H1 (cell line): ENCODE measurements at regions not wholly inside any gene's neighbourhood (a gene's known extent, or its start where the extent isn't known, plus 50 kb on each side); places are given as distances from the start of the nearest gene placed in this dataset.

Experiments used
- CTCF ChIA-PET: fragments of 300-600 bp; sonication (Branson Sonifier 250); formaldehyde crosslinking; loops from one replicate; lab custom pipeline; 2021; ENCODE audit not compliant: partially characterized antibody; lab: Charles Lee
- POLR2A ChIA-PET: fragments of 300-600 bp; sonication (Branson Sonifier 250); formaldehyde crosslinking; loops from one replicate; lab custom pipeline; 2021; ENCODE audit warnings: inconsistent platforms; ENCODE audit not compliant: partially characterized antibody; lab: Charles Lee
- DNase-seq, 2 experiments: peaks; one replicate each; pipeline versions ENCODE4 v3.0.0 to v3.0.0-alpha.2; 2010 to 2022; ENCODE audit warnings: low spot score in 2 of 2, low read depth in 1 of 2, mixed read lengths in 1 of 2
- FAIRE-seq: peaks from 2 replicates; lab custom pipeline; 2011; peaks lifted over from hg19 to GRCh38; lab: Jason Lieb, UNC
- H2AFZ ChIP-seq: 2 replicates; pipeline ENCODE4 v1.8.1; 2012; ENCODE audit warnings: low read length, inconsistent platforms
- H2AK5ac ChIP-seq: 2 replicates; pipeline ENCODE4 v1.6.1; 2013; ENCODE audit warnings: low read depth, low read length
- H2BK120ac ChIP-seq: replicated peaks from 2 replicates; pipeline ENCODE3; 2013; ENCODE audit warnings: low read depth, low read length, inconsistent platforms
- H2BK12ac ChIP-seq: 2 replicates; pipeline ENCODE4 v1.6.1; 2013; ENCODE audit warnings: low read depth, low read length
- H2BK15ac ChIP-seq: 2 replicates; pipeline ENCODE4 v1.6.1; 2013; ENCODE audit warnings: low read length
- H2BK20ac ChIP-seq: 2 replicates; pipeline ENCODE4 v1.6.1; 2013; ENCODE audit warnings: low read length
- H2BK5ac ChIP-seq: 2 replicates; pipeline ENCODE4 v1.6.1; 2013; ENCODE audit warnings: low read depth, low read length
- H3K14ac ChIP-seq: 2 replicates; pipeline ENCODE4 v1.6.1; 2013; ENCODE audit warnings: inconsistent platforms; ENCODE audit not compliant: insufficient read length
- H3K18ac ChIP-seq: 2 replicates; pipeline ENCODE4 v1.6.1; 2013; ENCODE audit warnings: low read length; ENCODE audit errors: extremely low read depth
- H3K23ac ChIP-seq: 2 replicates; pipeline ENCODE4 v1.6.1; 2013; ENCODE audit warnings: inconsistent platforms; ENCODE audit not compliant: insufficient read length
- H3K23me2 ChIP-seq: 2 replicates; pipeline ENCODE4 v1.6.1; 2013; ENCODE audit warnings: low read depth, low read length
- H3K27ac ChIP-seq: 2 replicates; pipeline ENCODE4 v1.6.1; 2011; ENCODE audit warnings: low read depth, low read length, inconsistent platforms
- H3K27me3 ChIP-seq, 4 experiments: replicated peaks in 1 of 4; 1 replicate in 1 of 4; 2 replicates in 3 of 4; pipeline versions ENCODE4 v1.6.1 to v1.8.1; 2011 to 2013; ENCODE audit warnings: low read length in 3 of 4, mild to moderate bottlenecking in 3 of 4, inconsistent platforms in 2 of 4, mixed read lengths in 2 of 4, moderate library complexity in 1 of 4; ENCODE audit not compliant: control insufficient read depth in 3 of 4, insufficient read depth in 3 of 4; ENCODE audit errors: extremely low read depth in 1 of 4
- H3K36me3 ChIP-seq, 4 experiments: 2 replicates each; pipeline versions ENCODE4 v1.6.1 to v1.8.1; 2011 to 2013; ENCODE audit warnings: mild to moderate bottlenecking in 4 of 4, low read length in 3 of 4, moderate library complexity in 2 of 4, control low read depth in 1 of 4, inconsistent platforms in 1 of 4; ENCODE audit not compliant: insufficient read depth in 4 of 4, control insufficient read depth in 2 of 4
- H3K4ac ChIP-seq: replicated peaks from 2 replicates; pipeline ENCODE3; 2013; ENCODE audit warnings: low read length, low read depth, mixed read lengths, inconsistent platforms; ENCODE audit not compliant: insufficient read length
- H3K4me1 ChIP-seq, 4 experiments: replicated peaks in 1 of 4; 1 replicate in 1 of 4; 2 replicates in 3 of 4; pipeline versions ENCODE4 v1.6.1 to v1.8.1; 2011 to 2013; ENCODE audit warnings: low read length in 3 of 4, inconsistent platforms in 2 of 4, mixed read lengths in 1 of 4; ENCODE audit not compliant: insufficient read depth in 4 of 4, control insufficient read depth in 3 of 4
- H3K4me2 ChIP-seq, 2 experiments: 2 replicates each; pipeline versions ENCODE4 v1.6.1 to v1.8.1; 2011 to 2013; ENCODE audit warnings: low read depth in 2 of 2, low read length in 2 of 2, control low read depth in 1 of 2, inconsistent platforms in 1 of 2, mild to moderate bottlenecking in 1 of 2; ENCODE audit not compliant: insufficient read depth in 1 of 2
- H3K4me3 ChIP-seq, 4 experiments: fragments of 200-600, 300-600 bp in 1 of 4; sonication (generic), shearing (Covaris generic), sonication (Bioruptor Twin) in 1 of 4; 2 replicates each; pipeline versions ENCODE4 v1.5.1 to v1.8.1; 2011 to 2016; ENCODE audit warnings: low read length in 4 of 4, low read depth in 3 of 4, control low read depth in 2 of 4, inconsistent platforms in 2 of 4, mild to moderate bottlenecking in 2 of 4, mixed read lengths in 1 of 4, moderate library complexity in 1 of 4; ENCODE audit not compliant: insufficient read depth in 2 of 4; ENCODE audit errors: extremely low read depth in 1 of 4
- H3K56ac ChIP-seq: replicated peaks from 2 replicates; pipeline ENCODE3; 2013; ENCODE audit warnings: low read depth, mild to moderate bottlenecking, mixed read lengths, low read length, inconsistent platforms; ENCODE audit not compliant: insufficient read length
- H3K79me1 ChIP-seq: 2 replicates; pipeline ENCODE4 v1.6.1; 2013; ENCODE audit warnings: low read depth, low read length, control low read depth
- H3K79me2 ChIP-seq, 2 experiments: 2 replicates each; pipeline versions ENCODE4 v1.6.1 to v1.8.1; 2012 to 2013; ENCODE audit warnings: low read length in 2 of 2, mild to moderate bottlenecking in 2 of 2, inconsistent platforms in 1 of 2; ENCODE audit not compliant: insufficient read depth in 2 of 2, control insufficient read depth in 1 of 2
- H3K9ac ChIP-seq, 4 experiments: replicated peaks in 1 of 4; 1 replicate in 1 of 4; 2 replicates in 3 of 4; pipeline versions ENCODE4 v1.6.1 to v1.8.1; 2011 to 2013; ENCODE audit warnings: low read depth in 3 of 4, low read length in 3 of 4, control low read depth in 2 of 4, mild to moderate bottlenecking in 2 of 4, moderate library complexity in 2 of 4, inconsistent platforms in 1 of 4; ENCODE audit errors: extremely low read depth in 1 of 4
- H3K9me3 ChIP-seq, 2 experiments: 2 replicates each; pipeline versions ENCODE4 v1.6.1 to v1.8.1; 2012 to 2013; ENCODE audit warnings: mild to moderate bottlenecking in 2 of 2, moderate library complexity in 2 of 2, control low read depth in 1 of 2, inconsistent platforms in 1 of 2, low read depth in 1 of 2, low read length in 1 of 2, mixed read lengths in 1 of 2; ENCODE audit not compliant: insufficient read depth in 2 of 2
- H4K20me1 ChIP-seq, 2 experiments: replicated peaks in 1 of 2; 2 replicates each; pipeline versions ENCODE3 to v1.8.1; 2011 to 2013; ENCODE audit warnings: inconsistent platforms in 2 of 2, low read length in 2 of 2, mild to moderate bottlenecking in 1 of 2; ENCODE audit not compliant: insufficient read depth in 2 of 2, control insufficient read depth in 1 of 2
- H4K5ac ChIP-seq: 2 replicates; pipeline ENCODE4 v1.6.1; 2013; ENCODE audit warnings: low read length, low read depth, mixed read lengths, inconsistent platforms; ENCODE audit not compliant: insufficient read length
- H4K8ac ChIP-seq: 2 replicates; pipeline ENCODE4 v1.8.0; 2013; ENCODE audit warnings: mild to moderate bottlenecking, moderate library complexity, low read length, inconsistent platforms; ENCODE audit not compliant: insufficient read depth; ENCODE audit errors: extremely low read depth
- H4K91ac ChIP-seq: replicated peaks from 2 replicates; pipeline ENCODE3; 2013; ENCODE audit warnings: low read length, mixed read lengths, inconsistent platforms; ENCODE audit not compliant: insufficient read length
- BCL11A ChIP-seq, 2 experiments: IDR thresholded peaks; one replicate each; pipeline ENCODE4 v1.6.1; 2011; ENCODE audit warnings: low read depth in 2 of 2, low read length in 2 of 2, mild to moderate bottlenecking in 2 of 2
- BRCA1 ChIP-seq: IDR thresholded peaks from 2 replicates; pipeline ENCODE4 v1.6.1; 2012; ENCODE audit warnings: low read depth, low read length, improper control_type of control experiment
- CTCF ChIP-seq, 3 experiments: IDR thresholded peaks; 1 replicate in 2 of 3; 2 replicates in 1 of 3; pipeline versions ENCODE4 v1.5.1 to v1.6.1; 2011; ENCODE audit warnings: low read length in 3 of 3, mild to moderate bottlenecking in 3 of 3, inconsistent platforms in 2 of 3, low read depth in 1 of 3, moderate library complexity in 1 of 3; ENCODE audit not compliant: insufficient read depth in 1 of 3; ENCODE audit errors: control extremely low read depth in 1 of 3
- EP300 ChIP-seq, 2 experiments: IDR thresholded peaks; 1 replicate in 1 of 2; 2 replicates in 1 of 2; pipeline ENCODE4 v1.6.1; 2011 to 2012; ENCODE audit warnings: low read depth in 2 of 2, low read length in 2 of 2, mild to moderate bottlenecking in 2 of 2, borderline replicate concordance in 1 of 2, inconsistent platforms in 1 of 2, moderate library complexity in 1 of 2
- GABPA ChIP-seq: IDR thresholded peaks from 2 replicates; pipeline ENCODE4 v1.6.1; 2011; ENCODE audit warnings: mild to moderate bottlenecking, low read length, moderate library complexity, borderline replicate concordance; ENCODE audit not compliant: insufficient read depth
- HDAC6 ChIP-seq: IDR thresholded peaks from one replicate; pipeline ENCODE4 v1.7.1; 2012; ENCODE audit warnings: low read depth, mild to moderate bottlenecking, inconsistent platforms, low read length, moderate library complexity
- MAFK ChIP-seq: IDR thresholded peaks from 2 replicates; pipeline ENCODE4 v1.6.1; 2012; ENCODE audit warnings: low read depth, mild to moderate bottlenecking, improper control_type of control experiment, low read length
- PHF8 ChIP-seq: fragments of 200-600 bp; sonication (generic); conservative IDR thresholded peaks from 2 replicates; pipeline ENCODE4 v1.7.1; 2012; ENCODE audit warnings: low read depth, mild to moderate bottlenecking, inconsistent platforms, low read length, moderate library complexity
- POU5F1 ChIP-seq: IDR thresholded peaks from 2 replicates; pipeline ENCODE4 v1.6.1; 2011; ENCODE audit warnings: low read depth, mild to moderate bottlenecking, low read length, moderate library complexity
- SAP30 ChIP-seq: fragments of 300-600 bp; sonication (generic); IDR thresholded peaks from 2 replicates; pipeline ENCODE4 v1.7.1; 2012; ENCODE audit warnings: low read length, moderate library complexity, mild to moderate bottlenecking, inconsistent platforms; ENCODE audit not compliant: insufficient read depth, insufficient replicate concordance
- SIX5 ChIP-seq: IDR thresholded peaks from 2 replicates; pipeline ENCODE4 v1.6.1; 2011; ENCODE audit warnings: mild to moderate bottlenecking, low read depth, low read length
- TBP ChIP-seq: IDR thresholded peaks from 2 replicates; pipeline ENCODE4 v1.6.1; 2011; ENCODE audit warnings: low read depth, low read length, improper control_type of control experiment
- WGBS, 2 experiments: shearing (Covaris generic) in 1 of 2; methylation state at CpG; one replicate each; pipeline versions ENCODE4 v1.1.6 to v1.1.7; 2013 to 2015; ENCODE audit warnings: low lambda C conversion rate in 2 of 2, mixed read lengths in 2 of 2, inconsistent platforms in 1 of 2, low coverage in 1 of 2, missing lambda C conversion rate in 1 of 2; ENCODE audit not compliant: insufficient replicate concordance in 2 of 2, insufficient coverage in 1 of 2, insufficient read length in 1 of 2; ENCODE audit errors: extremely low coverage in 1 of 2, missing lambda C conversion rate in 1 of 2; 5-methylcytosine and 5-hydroxymethylcytosine counted together

DNA sequence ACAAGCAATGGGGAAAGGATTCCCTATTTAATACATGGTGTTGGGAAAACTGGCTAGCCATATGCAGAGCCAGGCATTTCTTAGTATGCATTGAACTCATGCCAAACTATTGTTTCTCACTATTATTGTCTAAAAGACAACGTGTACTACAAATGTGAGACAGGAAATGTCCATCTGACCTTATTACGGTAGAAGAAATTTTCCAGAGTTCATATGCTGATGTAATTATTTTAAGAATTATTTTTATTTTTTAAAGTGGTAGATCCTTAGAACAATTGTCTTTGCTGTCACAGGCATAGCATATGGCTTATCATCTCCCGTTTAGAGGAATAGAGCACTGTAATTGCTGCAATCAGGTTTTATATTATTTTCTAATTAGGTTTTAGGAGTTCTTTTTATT is 75.2 kb upstream of the S1PR1 start:
- H2AK5ac ChIP-seq = no peak overlapping the region
- no peaks in the 10 kb centered on the region for H3K79me2 ChIP-seq
- H4K8ac ChIP-seq = no peak overlapping the region
- CTCF ChIA-PET = interaction anchor here (0.9 kb wide), 1 partner anchor 20 kb away, joined by 3 read pairs; no protein-coding TSS in a partner anchor
- H2BK5ac ChIP-seq = no peak overlapping the region
- no peak overlapping the region for H2BK15ac ChIP-seq
- no peak overlapping the region for H3K27ac ChIP-seq
- H3K9ac ChIP-seq = no peak overlapping the region
- no peaks in the 10 kb centered on the region for H3K23me2 ChIP-seq
- FAIRE-seq = no peak
- no peak overlapping the region for H3K4me3 ChIP-seq
- peaks cover 0 to 4% (median 0%) of the 10 kb centered on the region in 4 experiments; a peak in 1 of 7 replicates for H3K4me1 ChIP-seq
- H4K5ac ChIP-seq = no peak overlapping the region
- no peaks in the 10 kb centered on the region for H3K79me1 ChIP-seq
- no peak overlapping the region for H3K14ac ChIP-seq
- no peak overlapping the region for H3K4me2 ChIP-seq
- no peak overlapping the region for H3K56ac ChIP-seq
- H2BK120ac ChIP-seq = no peak overlapping the region
- WGBS, 2 experiments = 92% methylated on average over 3 of the region's 3 CpGs; no CpG with 5 or more reads in 1 of the 2 experiments
- no peak overlapping the region for H2BK20ac ChIP-seq
- H3K36me3 ChIP-seq = no peaks in the 10 kb centered on the region
- no peak for DNase-seq
- POLR2A ChIA-PET = no interaction called here
- no peaks in the 10 kb centered on the region for H3K9me3 ChIP-seq
- no peak overlapping the region for H4K91ac ChIP-seq
- no peak overlapping the region for H3K4ac ChIP-seq
- no peaks in the 10 kb centered on the region for H3K27me3 ChIP-seq
- no peak overlapping the region for H2AFZ ChIP-seq
- no peak overlapping the region for H3K23ac ChIP-seq
- H4K20me1 ChIP-seq = no peaks in the 10 kb centered on the region
- H3K18ac ChIP-seq = no peak overlapping the region
- H2BK12ac ChIP-seq = no peak overlapping the region
- no peak for TF ChIP-seq CTCF (IDR thresholded peaks at IDR 0.05; ENCODE audit: control extremely low read depth in 1 of 3, insufficient read depth in 1 of 3, low read depth in 1 of 3, low read length in 3 of 3)
- TF ChIP-seq EP300 (IDR thresholded peaks at IDR 0.05; ENCODE audit: borderline replicate concordance in 1 of 2, low read depth in 2 of 2, low read length in 2 of 2) = no peak
- no peak for TF ChIP-seq GABPA
- no peak for TF ChIP-seq BRCA1
- no peak for TF ChIP-seq POU5F1
- no peak for TF ChIP-seq TBP
- no peak for TF ChIP-seq SIX5
- TF ChIP-seq PHF8 = no peak
- no peak for TF ChIP-seq BCL11A (IDR thresholded peaks at IDR 0.05; ENCODE audit: low read depth in 2 of 2, low read length in 2 of 2)
- TF ChIP-seq HDAC6 = no peak
- TF ChIP-seq SAP30 = no peak
- no peak for TF ChIP-seq MAFK
